ENCODE measurements at regions not wholly inside any gene's neighbourhood (a gene's known extent, or its start where the extent isn't known, plus 50 kb on each side); places are given as distances from the start of the nearest gene placed in this dataset.
"Not testable (repeated sequence)": the region's sequence is repeated elsewhere in the genome, so short reads cannot be mapped to it uniquely, and the experiment has no call there.

- no peak for DNase-seq (ENCODE audit: low read depth)
Observed at GRCh38 chr18:4762330-4762729, 307.2 kb upstream of the DLGAP1 start.

GRCh38 chr18:4758980-4759379, 303.9 kb upstream of the DLGAP1 start:
- DNase-seq (ENCODE audit: low read depth), result no peak

- no peak for DNase-seq (ENCODE audit: low read depth)
Observed at GRCh38 chr18:4755848-4756247, 300.7 kb upstream of the DLGAP1 start.

- not testable (repeated sequence) for DNase-seq (ENCODE audit: low read depth)
Observed at GRCh38 chr18:4753151-4753550, 298.0 kb upstream of the DLGAP1 start.

GRCh38 chr18:4751523-4751922, 296.4 kb upstream of the DLGAP1 start:
- DNase-seq (ENCODE audit: low read depth), result no peak

GRCh38 chr18:4750393-4751346, 295.6 kb upstream of the DLGAP1 start:
- no peak for DNase-seq (ENCODE audit: low read depth)

- no peak for DNase-seq (ENCODE audit: low read depth)
Observed at GRCh38 chr18:4748975-4749374, 293.9 kb upstream of the DLGAP1 start.

- DNase-seq (ENCODE audit: low read depth), result no peak
Observed at GRCh38 chr18:4734903-4735302, 279.8 kb upstream of the DLGAP1 start.

GRCh38 chr18:4734021-4734420, 278.9 kb upstream of the DLGAP1 start:
- no peak for DNase-seq (ENCODE audit: low read depth)

GRCh38 chr18:4721545-4721944, 266.4 kb upstream of the DLGAP1 start:
- no peak for DNase-seq (ENCODE audit: low read depth)

- no peak for DNase-seq (ENCODE audit: low read depth)
Observed at GRCh38 chr18:4720518-4720917, 265.4 kb upstream of the DLGAP1 start.

- DNase-seq (ENCODE audit: low read depth), result no peak
Observed at GRCh38 chr18:4705894-4706293, 250.8 kb upstream of the DLGAP1 start.

GRCh38 chr18:4704781-4705180, 249.7 kb upstream of the DLGAP1 start:
- DNase-seq (ENCODE audit: low read depth), result no peak

GRCh38 chr18:4691836-4692235, 236.7 kb upstream of the DLGAP1 start:
- no peak for DNase-seq (ENCODE audit: low read depth)

- not testable (repeated sequence) for DNase-seq (ENCODE audit: low read depth)
Observed at GRCh38 chr18:4678685-4679084, 223.6 kb upstream of the DLGAP1 start.

GRCh38 chr18:4677006-4677405, 221.9 kb upstream of the DLGAP1 start:
- DNase-seq (ENCODE audit: low read depth), result no peak

- DNase-seq (ENCODE audit: low read depth), result no peak
Observed at GRCh38 chr18:4672162-4672561, 217.1 kb upstream of the DLGAP1 start.

GRCh38 chr18:4658804-4659203, 203.7 kb upstream of the DLGAP1 start:
- DNase-seq (ENCODE audit: low read depth), result no peak

GRCh38 chr18:4653418-4653817, 198.3 kb upstream of the DLGAP1 start:
- no peak for DNase-seq (ENCODE audit: low read depth)

- DNase-seq (ENCODE audit: low read depth), result no peak
Observed at GRCh38 chr18:4641771-4642368, 186.8 kb upstream of the DLGAP1 start.

GRCh38 chr18:4640349-4641012, 185.4 kb upstream of the DLGAP1 start:
- no peak for DNase-seq (ENCODE audit: low read depth)

GRCh38 chr18:4639628-4640310, 184.7 kb upstream of the DLGAP1 start:
- DNase-seq (ENCODE audit: low read depth), result no peak
